DOHH2 (cell line): ENCODE measurements at regions not wholly inside any gene's neighbourhood (a gene's known extent, or its start where the extent isn't known, plus 50 kb on each side); places are given as distances from the start of the nearest gene placed in this dataset.

Experiments used
- H3F3A ChIP-seq: fragments of 200-600 bp; sonication (generic), shearing (Covaris generic); 2 replicates; pipeline ENCODE4 v1.6.0; 2016; ENCODE audit warnings: antibody characterized with exemption, mild to moderate bottlenecking; ENCODE audit not compliant: control insufficient read depth, insufficient read depth
- H3K27ac ChIP-seq: fragments of 200-600 bp; sonication (generic); 2 replicates; pipeline ENCODE4 v1.5.1; 2014; ENCODE audit warnings: low read depth, mild to moderate bottlenecking, low read length, moderate library complexity
- H3K27me3 ChIP-seq: fragments of 200-600 bp; sonication (generic); 2 replicates; pipeline ENCODE4 v1.6.1; 2014; ENCODE audit warnings: mild to moderate bottlenecking, low read length, mixed read lengths; ENCODE audit not compliant: control insufficient read depth
- H3K36me3 ChIP-seq: fragments of 200-600 bp; sonication (generic); 2 replicates; pipeline ENCODE4 v1.6.1; 2014; ENCODE audit warnings: mild to moderate bottlenecking, low read length, moderate library complexity, mixed read lengths; ENCODE audit not compliant: control insufficient read depth
- H3K4me1 ChIP-seq: fragments of 200-600 bp; sonication (generic); 2 replicates; pipeline ENCODE4 v1.6.1; 2014; ENCODE audit warnings: mild to moderate bottlenecking, low read length, mixed read lengths; ENCODE audit not compliant: control insufficient read depth
- H3K4me2 ChIP-seq: fragments of 200-600 bp; sonication (generic); 2 replicates; pipeline ENCODE4 v1.6.0; 2014; ENCODE audit warnings: mild to moderate bottlenecking, low read length, moderate library complexity
- H3K4me3 ChIP-seq: fragments of 200-600 bp; sonication (generic); 2 replicates; pipeline ENCODE4 v1.5.1; 2014; ENCODE audit warnings: mild to moderate bottlenecking, low read length, mixed read lengths
- H3K79me2 ChIP-seq: fragments of 200-600 bp; sonication (generic); 2 replicates; pipeline ENCODE4 v1.6.1; 2014; ENCODE audit warnings: mild to moderate bottlenecking, low read length, mixed read lengths; ENCODE audit not compliant: control insufficient read depth
- H3K9me2 ChIP-seq: fragments of 200-600 bp; sonication (generic); replicated peaks from 2 replicates; pipeline ENCODE4 v1.6.1; 2014; ENCODE audit warnings: mild to moderate bottlenecking, low read length, mixed read lengths; ENCODE audit not compliant: control insufficient read depth
- H3K9me3 ChIP-seq: fragments of 200-600 bp; sonication (generic); 2 replicates; pipeline ENCODE4 v1.6.1; 2014; ENCODE audit warnings: antibody characterized with exemption, low read length, mixed read lengths; ENCODE audit not compliant: control insufficient read depth, insufficient read depth
- H4K20me1 ChIP-seq: fragments of 200-600 bp; sonication (generic); 2 replicates; pipeline ENCODE4 v1.6.0; 2014; ENCODE audit warnings: low read depth, mild to moderate bottlenecking, antibody characterized with exemption, low read length, moderate library complexity; ENCODE audit not compliant: control insufficient read depth, insufficient read depth
- EZH2phosphoT487 ChIP-seq: fragments of 200-600 bp; sonication (generic); IDR thresholded peaks from 2 replicates; pipeline ENCODE4 v1.6.1; 2017; ENCODE audit warnings: borderline replicate concordance, mild to moderate bottlenecking, antibody characterized with exemption, low read length, moderate library complexity, mixed read lengths
- TF ChIP-seq, protein P1 (sequence below): fragments of 200-600 bp; sonication (generic); IDR thresholded peaks from one replicate; pipeline ENCODE4 v1.5.1; 2014; ENCODE audit warnings: antibody characterized with exemption, mild to moderate bottlenecking, low read depth, low read length; ENCODE audit not compliant: poor library complexity, severe bottlenecking

DNA sequence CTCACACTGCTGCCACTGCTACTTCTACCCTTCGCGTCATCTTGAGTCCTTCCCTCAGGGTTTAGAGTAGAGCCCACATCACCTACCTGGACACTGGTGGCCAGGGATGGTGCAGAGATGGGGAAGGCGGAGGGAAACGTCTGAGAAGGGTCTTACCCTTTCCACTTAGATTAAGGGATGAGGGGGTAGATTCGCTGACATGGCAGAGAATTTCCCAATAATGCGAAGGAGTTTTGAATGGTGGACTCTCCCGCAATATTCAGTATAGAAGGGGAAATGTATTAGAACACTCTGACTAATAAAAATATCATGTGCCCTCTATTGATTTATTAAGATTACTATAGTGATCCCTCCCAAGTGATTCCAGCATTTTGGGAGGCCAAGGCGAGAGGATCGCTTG is 209.5 kb upstream of the KIAA1217 start:
- Histone ChIP-seq H3K4me2 (no peak overlapping the region), H3K4me3 (no peak overlapping the region), H4K20me1 (no peaks in the 10 kb centered on the region), H3K27me3 (no peaks in the 10 kb centered on the region), H3K9me2 (no peaks in the 10 kb centered on the region), H3K36me3 (no peaks in the 10 kb centered on the region), H3K4me1 (no peaks in the 10 kb centered on the region), H3K27ac (no peak overlapping the region), H3K9me3 (no peaks in the 10 kb centered on the region), H3K79me2 (no peaks in the 10 kb centered on the region), H3F3A (no peaks in the 10 kb centered on the region)
- TF ChIP-seq, protein P1, sequence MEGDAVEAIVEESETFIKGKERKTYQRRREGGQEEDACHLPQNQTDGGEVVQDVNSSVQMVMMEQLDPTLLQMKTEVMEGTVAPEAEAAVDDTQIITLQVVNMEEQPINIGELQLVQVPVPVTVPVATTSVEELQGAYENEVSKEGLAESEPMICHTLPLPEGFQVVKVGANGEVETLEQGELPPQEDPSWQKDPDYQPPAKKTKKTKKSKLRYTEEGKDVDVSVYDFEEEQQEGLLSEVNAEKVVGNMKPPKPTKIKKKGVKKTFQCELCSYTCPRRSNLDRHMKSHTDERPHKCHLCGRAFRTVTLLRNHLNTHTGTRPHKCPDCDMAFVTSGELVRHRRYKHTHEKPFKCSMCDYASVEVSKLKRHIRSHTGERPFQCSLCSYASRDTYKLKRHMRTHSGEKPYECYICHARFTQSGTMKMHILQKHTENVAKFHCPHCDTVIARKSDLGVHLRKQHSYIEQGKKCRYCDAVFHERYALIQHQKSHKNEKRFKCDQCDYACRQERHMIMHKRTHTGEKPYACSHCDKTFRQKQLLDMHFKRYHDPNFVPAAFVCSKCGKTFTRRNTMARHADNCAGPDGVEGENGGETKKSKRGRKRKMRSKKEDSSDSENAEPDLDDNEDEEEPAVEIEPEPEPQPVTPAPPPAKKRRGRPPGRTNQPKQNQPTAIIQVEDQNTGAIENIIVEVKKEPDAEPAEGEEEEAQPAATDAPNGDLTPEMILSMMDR, result no peak
- no peak for TF ChIP-seq EZH2phosphoT487

DNA sequence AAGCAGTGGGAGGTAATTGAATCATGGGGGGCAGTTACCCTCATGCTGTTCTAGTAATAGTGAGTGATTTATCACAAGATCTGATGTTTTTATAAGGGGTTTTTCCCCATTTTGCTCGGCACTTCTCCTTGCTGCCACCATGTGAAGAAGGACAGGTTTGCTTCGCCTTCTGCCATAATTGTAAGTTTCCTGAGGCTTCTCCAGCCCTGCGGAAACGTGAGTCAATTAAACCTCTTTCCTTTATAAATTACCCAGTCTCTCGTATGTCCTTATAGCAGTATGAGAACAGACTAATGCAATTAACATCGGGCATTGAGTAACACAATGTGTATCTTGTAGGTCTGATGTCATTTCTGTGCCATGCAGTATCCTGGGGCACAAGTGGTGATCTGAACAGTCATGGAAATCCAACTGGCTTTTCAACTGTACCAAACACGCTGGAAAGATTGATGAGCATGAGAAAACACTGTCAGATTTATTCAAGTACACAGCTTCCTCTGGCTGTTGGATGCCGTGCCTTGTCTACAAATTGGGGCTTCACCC is 208.6 kb upstream of the KIAA1217 start:
- Histone ChIP-seq H3K9me3 (no peaks in the 10 kb centered on the region), H3K4me1 (no peaks in the 10 kb centered on the region), H3K9me2 (no peaks in the 10 kb centered on the region), H3K27me3 (no peaks in the 10 kb centered on the region), H3K4me2 (no peak overlapping the region), H3K36me3 (no peaks in the 10 kb centered on the region), H3F3A (no peaks in the 10 kb centered on the region), H3K27ac (no peak overlapping the region), H4K20me1 (no peaks in the 10 kb centered on the region), H3K4me3 (no peak overlapping the region), H3K79me2 (no peaks in the 10 kb centered on the region)
- TF ChIP-seq, protein P1, result no peak
- TF ChIP-seq EZH2phosphoT487, result no peak

DNA sequence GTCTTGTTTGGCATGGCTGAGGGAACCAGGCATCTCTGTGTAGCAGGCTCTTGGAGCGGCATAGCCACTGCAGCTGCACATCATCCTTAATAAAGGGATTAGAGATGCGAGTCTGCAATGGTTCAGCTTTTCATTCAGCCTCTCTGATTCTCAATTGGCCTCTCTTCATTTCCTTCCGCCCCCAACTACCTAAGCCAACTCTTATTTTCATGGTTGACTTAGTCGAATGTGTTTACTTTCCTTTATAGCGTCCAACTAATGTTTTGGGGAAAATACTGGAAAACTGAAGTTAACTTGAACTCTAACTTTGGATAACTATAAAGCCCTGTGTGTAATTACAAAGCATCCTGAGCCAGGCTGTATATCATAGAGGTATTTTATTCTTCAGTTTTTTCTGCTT is 202.2 kb upstream of the KIAA1217 start:
- H3K36me3 ChIP-seq, result no peaks in the 10 kb centered on the region
- H3K27me3 ChIP-seq, result no peaks in the 10 kb centered on the region; the same call in 1 of the 2 replicates
- H3F3A ChIP-seq, result no peaks in the 10 kb centered on the region
- no peaks in the 10 kb centered on the region for H3K9me3 ChIP-seq
- H3K4me2 ChIP-seq, result no peak overlapping the region
- no peaks in the 10 kb centered on the region for H4K20me1 ChIP-seq
- H3K4me3 ChIP-seq, result no peak overlapping the region
- no peaks in the 10 kb centered on the region for H3K9me2 ChIP-seq
- no peak for TF ChIP-seq EZH2phosphoT487
- TF ChIP-seq, protein P1, result no peak
- no peaks in the 10 kb centered on the region for H3K79me2 ChIP-seq
- H3K27ac ChIP-seq, result no peak overlapping the region
- H3K4me1 ChIP-seq, result no peaks in the 10 kb centered on the region

DNA sequence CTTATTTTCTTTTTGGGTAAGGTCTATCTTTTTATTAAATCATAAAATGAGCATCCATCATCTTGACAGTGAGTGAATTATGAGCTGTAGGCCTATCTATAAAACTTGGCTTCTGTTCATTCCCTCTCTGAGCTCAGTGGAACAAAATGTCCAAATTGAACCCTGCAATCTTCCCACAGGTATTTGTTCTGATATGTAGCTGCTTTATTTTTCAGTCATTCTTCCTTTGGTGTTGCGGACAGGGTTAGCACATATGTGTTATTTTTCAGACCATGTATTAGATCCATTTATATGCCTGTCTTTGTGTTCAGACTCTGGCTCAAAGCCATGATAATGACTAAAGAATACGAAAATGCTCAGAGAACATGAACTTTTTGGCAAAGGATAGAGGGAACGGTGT is 201.6 kb upstream of the KIAA1217 start:
- Histone ChIP-seq H4K20me1 (no peaks in the 10 kb centered on the region), H3K27ac (no peak overlapping the region), H3K4me3 (no peak overlapping the region), H3K4me1 (no peaks in the 10 kb centered on the region), H3K4me2 (no peak overlapping the region), H3K27me3 (no peaks in the 10 kb centered on the region; the same call in 1 of the 2 replicates), H3F3A (no peaks in the 10 kb centered on the region), H3K9me3 (no peaks in the 10 kb centered on the region), H3K79me2 (no peaks in the 10 kb centered on the region), H3K36me3 (no peaks in the 10 kb centered on the region), H3K9me2 (no peaks in the 10 kb centered on the region)
- TF ChIP-seq, protein P1, result no peak
- TF ChIP-seq EZH2phosphoT487, result no peak
